Activated T-cell treated with anti-CD3 and anti-CD28 coated beads, Interleukin-2, amount 50 U/mL, for 24 hours (primary cell): ENCODE measurements at regions not wholly inside any gene's neighbourhood (a gene's known extent, or its start where the extent isn't known, plus 50 kb on each side); places are given as distances from the start of the nearest gene placed in this dataset.

Experiments
- DNase-seq: peaks from one replicate; pipeline ENCODE4 v3.0.0-alpha.2; 2020
- H3K27ac Mint-ChIP-seq: 2 replicates; pipeline ENCODE4 v1.8.0; 2020; ENCODE audit warnings: mild to moderate bottlenecking, mixed read lengths
- H3K27me3 Mint-ChIP-seq: 2 replicates; pipeline ENCODE4 v1.8.0; 2020; ENCODE audit warnings: mixed read lengths
- H3K36me3 Mint-ChIP-seq: 2 replicates; pipeline ENCODE4 v1.8.0; 2020; ENCODE audit warnings: low read depth, mixed read lengths
- H3K4me1 Mint-ChIP-seq: 2 replicates; pipeline ENCODE4 v1.8.0; 2020; ENCODE audit warnings: low read depth, mixed read lengths
- H3K4me3 Mint-ChIP-seq: 2 replicates; pipeline ENCODE4 v1.8.0; 2020; ENCODE audit warnings: mild to moderate bottlenecking, moderate library complexity, mixed read lengths
- H3K9me3 Mint-ChIP-seq: 2 replicates; pipeline ENCODE4 v1.8.0; 2020; ENCODE audit warnings: mixed read lengths

GRCh38 chr5:159438092-159438491 is 107.8 kb upstream of the IL12B start:
- peaks cover 6% of the 10 kb centered on the region for H3K4me1 Mint-ChIP-seq
- H3K36me3 Mint-ChIP-seq, result no peaks in the 10 kb centered on the region
- H3K27ac Mint-ChIP-seq, result no peak overlapping the region
- no peaks in the 10 kb centered on the region for H3K27me3 Mint-ChIP-seq
- H3K4me3 Mint-ChIP-seq, result no peak overlapping the region
- no peaks in the 10 kb centered on the region for H3K9me3 Mint-ChIP-seq
- DNase-seq, result no peak

- no peaks in the 10 kb centered on the region for H3K9me3 Mint-ChIP-seq
- no peak for DNase-seq
- no peaks in the 10 kb centered on the region for H3K27me3 Mint-ChIP-seq
- no peaks in the 10 kb centered on the region for H3K36me3 Mint-ChIP-seq
- no peak overlapping the region for H3K27ac Mint-ChIP-seq
- H3K4me3 Mint-ChIP-seq, result no peak overlapping the region
- H3K4me1 Mint-ChIP-seq, result peaks cover 6% of the 10 kb centered on the region
Measured at GRCh38 chr5:159439002-159439401, 108.7 kb upstream of the IL12B start.

- Mint-ChIP-seq H3K9me3 (no peaks in the 10 kb centered on the region), H3K27ac (no peak overlapping the region), H3K27me3 (no peaks in the 10 kb centered on the region), H3K36me3 (no peaks in the 10 kb centered on the region), H3K4me1 (peaks cover 10% of the 10 kb centered on the region), H3K4me3 (no peak overlapping the region)
- no peak for DNase-seq
Measured at GRCh38 chr5:159440235-159440634, 109.9 kb upstream of the IL12B start.

- no peak overlapping the region for H3K4me3 Mint-ChIP-seq
- H3K27me3 Mint-ChIP-seq, result no peaks in the 10 kb centered on the region
- no peak overlapping the region for H3K27ac Mint-ChIP-seq
- no peaks in the 10 kb centered on the region for H3K36me3 Mint-ChIP-seq
- no peaks in the 10 kb centered on the region for H3K9me3 Mint-ChIP-seq
- DNase-seq, result no peak
- H3K4me1 Mint-ChIP-seq, result peaks cover 7% of the 10 kb centered on the region
Measured at GRCh38 chr5:159440968-159441367, 110.7 kb upstream of the IL12B start.

- Mint-ChIP-seq H3K4me1 (peaks cover 6% of the 10 kb centered on the region), H3K27me3 (no peaks in the 10 kb centered on the region), H3K9me3 (no peaks in the 10 kb centered on the region), H3K27ac (no peak overlapping the region), H3K4me3 (no peak overlapping the region), H3K36me3 (no peaks in the 10 kb centered on the region)
- no peak for DNase-seq
Measured at GRCh38 chr5:159441441-159441840, 111.2 kb upstream of the IL12B start.

- no peaks in the 10 kb centered on the region for H3K27me3 Mint-ChIP-seq
- H3K4me3 Mint-ChIP-seq, result no peak overlapping the region
- DNase-seq, result no peak
- no peak overlapping the region for H3K27ac Mint-ChIP-seq
- H3K9me3 Mint-ChIP-seq, result no peaks in the 10 kb centered on the region
- peaks cover 4% of the 10 kb centered on the region for H3K4me1 Mint-ChIP-seq
- no peaks in the 10 kb centered on the region for H3K36me3 Mint-ChIP-seq
Measured at GRCh38 chr5:159442206-159442850, 112.0 kb upstream of the IL12B start.

GRCh38 chr5:159444441-159445082 is 114.3 kb upstream of the IL12B start:
- H3K4me1 Mint-ChIP-seq, result peaks cover 4% of the 10 kb centered on the region
- H3K27ac Mint-ChIP-seq, result no peak overlapping the region
- H3K36me3 Mint-ChIP-seq, result no peaks in the 10 kb centered on the region
- H3K4me3 Mint-ChIP-seq, result no peak overlapping the region
- no peaks in the 10 kb centered on the region for H3K9me3 Mint-ChIP-seq
- H3K27me3 Mint-ChIP-seq, result no peaks in the 10 kb centered on the region
- DNase-seq, result no peak

GRCh38 chr5:159447116-159447515 is 116.8 kb upstream of the IL12B start:
- H3K4me1 Mint-ChIP-seq, result peaks cover 20% of the 10 kb centered on the region
- H3K4me3 Mint-ChIP-seq, result no peak overlapping the region
- H3K27me3 Mint-ChIP-seq, result peaks cover 2% of the 10 kb centered on the region
- H3K9me3 Mint-ChIP-seq, result no peaks in the 10 kb centered on the region
- no peaks in the 10 kb centered on the region for H3K36me3 Mint-ChIP-seq
- H3K27ac Mint-ChIP-seq, result no peak overlapping the region
- DNase-seq, result no peak

GRCh38 chr5:159448841-159449407 is 118.6 kb upstream of the IL12B start:
- no peak for DNase-seq
- Mint-ChIP-seq H3K36me3 (no peaks in the 10 kb centered on the region), H3K4me1 (peaks cover 24% of the 10 kb centered on the region), H3K4me3 (no peak overlapping the region), H3K27ac (no peak overlapping the region), H3K27me3 (peaks cover 18% of the 10 kb centered on the region), H3K9me3 (no peaks in the 10 kb centered on the region)

- Mint-ChIP-seq H3K9me3 (no peaks in the 10 kb centered on the region), H3K4me1 (peaks cover 19% of the 10 kb centered on the region), H3K4me3 (no peak overlapping the region), H3K27me3 (peaks cover 28% of the 10 kb centered on the region), H3K27ac (no peak overlapping the region), H3K36me3 (no peaks in the 10 kb centered on the region)
- DNase-seq, result no peak
Measured at GRCh38 chr5:159449925-159450324, 119.6 kb upstream of the IL12B start.

GRCh38 chr5:159450417-159450816 is 120.1 kb upstream of the IL12B start:
- H3K4me1 Mint-ChIP-seq, result peaks cover 20% of the 10 kb centered on the region
- peaks cover 32% of the 10 kb centered on the region for H3K27me3 Mint-ChIP-seq
- H3K9me3 Mint-ChIP-seq, result no peaks in the 10 kb centered on the region
- DNase-seq, result no peak
- no peak overlapping the region for H3K4me3 Mint-ChIP-seq
- H3K27ac Mint-ChIP-seq, result no peak overlapping the region
- H3K36me3 Mint-ChIP-seq, result no peaks in the 10 kb centered on the region

GRCh38 chr5:159451197-159452052 is 121.1 kb upstream of the IL12B start:
- DNase-seq, result no peak
- Mint-ChIP-seq H3K27me3 (peaks cover 33% of the 10 kb centered on the region), H3K27ac (no peak overlapping the region), H3K4me1 (peaks cover 29% of the 10 kb centered on the region), H3K36me3 (no peaks in the 10 kb centered on the region), H3K9me3 (no peaks in the 10 kb centered on the region), H3K4me3 (no peak overlapping the region)

- DNase-seq, result no peak
- Mint-ChIP-seq H3K9me3 (no peaks in the 10 kb centered on the region), H3K4me3 (no peak overlapping the region), H3K27me3 (peaks cover 33% of the 10 kb centered on the region), H3K27ac (no peak overlapping the region), H3K4me1 (peaks cover 40% of the 10 kb centered on the region), H3K36me3 (no peaks in the 10 kb centered on the region)
Measured at GRCh38 chr5:159452480-159453167, 122.3 kb upstream of the IL12B start.

GRCh38 chr5:159453209-159453608 is 122.9 kb upstream of the IL12B start:
- Mint-ChIP-seq H3K27me3 (peaks cover 33% of the 10 kb centered on the region), H3K9me3 (no peaks in the 10 kb centered on the region), H3K36me3 (no peaks in the 10 kb centered on the region), H3K4me1 (peaks cover 46% of the 10 kb centered on the region), H3K27ac (no peak overlapping the region), H3K4me3 (no peak overlapping the region)
- DNase-seq, result no peak
